ENCODE measurements at regions not wholly inside any gene's neighbourhood (a gene's known extent, or its start where the extent isn't known, plus 50 kb on each side); places are given as distances from the start of the nearest gene placed in this dataset.

- TF ChIP-seq, protein P1, sequence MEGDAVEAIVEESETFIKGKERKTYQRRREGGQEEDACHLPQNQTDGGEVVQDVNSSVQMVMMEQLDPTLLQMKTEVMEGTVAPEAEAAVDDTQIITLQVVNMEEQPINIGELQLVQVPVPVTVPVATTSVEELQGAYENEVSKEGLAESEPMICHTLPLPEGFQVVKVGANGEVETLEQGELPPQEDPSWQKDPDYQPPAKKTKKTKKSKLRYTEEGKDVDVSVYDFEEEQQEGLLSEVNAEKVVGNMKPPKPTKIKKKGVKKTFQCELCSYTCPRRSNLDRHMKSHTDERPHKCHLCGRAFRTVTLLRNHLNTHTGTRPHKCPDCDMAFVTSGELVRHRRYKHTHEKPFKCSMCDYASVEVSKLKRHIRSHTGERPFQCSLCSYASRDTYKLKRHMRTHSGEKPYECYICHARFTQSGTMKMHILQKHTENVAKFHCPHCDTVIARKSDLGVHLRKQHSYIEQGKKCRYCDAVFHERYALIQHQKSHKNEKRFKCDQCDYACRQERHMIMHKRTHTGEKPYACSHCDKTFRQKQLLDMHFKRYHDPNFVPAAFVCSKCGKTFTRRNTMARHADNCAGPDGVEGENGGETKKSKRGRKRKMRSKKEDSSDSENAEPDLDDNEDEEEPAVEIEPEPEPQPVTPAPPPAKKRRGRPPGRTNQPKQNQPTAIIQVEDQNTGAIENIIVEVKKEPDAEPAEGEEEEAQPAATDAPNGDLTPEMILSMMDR (tag by site-specific recombination; IDR thresholded peaks at IDR 0.05): no peak
- TF ChIP-seq ZNF555 (tag by site-specific recombination; conservative IDR thresholded peaks at IDR 0.05): no peak
- TF ChIP-seq, protein P2, sequence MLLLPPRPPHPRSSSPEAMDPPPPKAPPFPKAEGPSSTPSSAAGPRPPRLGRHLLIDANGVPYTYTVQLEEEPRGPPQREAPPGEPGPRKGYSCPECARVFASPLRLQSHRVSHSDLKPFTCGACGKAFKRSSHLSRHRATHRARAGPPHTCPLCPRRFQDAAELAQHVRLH (tag by site-specific recombination; IDR thresholded peaks at IDR 0.05): no peak
Observed at GRCh38 chr2:221166292-221166691, 405.8 kb downstream of the EPHA4 start.
